ENCODE measurements at regions not wholly inside any gene's neighbourhood (a gene's known extent, or its start where the extent isn't known, plus 50 kb on each side); places are given as distances from the start of the nearest gene placed in this dataset.
"Not testable (repeated sequence)": the region's sequence is repeated elsewhere in the genome, so short reads cannot be mapped to it uniquely, and the experiment has no call there.

GRCh38 chr9:25472681-25473080 is 205.6 kb downstream of the TUSC1 start:
- no peak for TF ChIP-seq CTCF (IDR thresholded peaks at IDR 0.05; ENCODE audit: insufficient read depth, low read length)
- no peak for DNase-seq (ENCODE audit: low read depth)
- no peak overlapping the region for H3K4me3 ChIP-seq (ENCODE audit: low read depth, low read length)

GRCh38 chr9:25472085-25472607 is 206.1 kb downstream of the TUSC1 start:
- no peak for TF ChIP-seq CTCF (IDR thresholded peaks at IDR 0.05; ENCODE audit: insufficient read depth, low read length)
- H3K4me3 ChIP-seq (ENCODE audit: low read depth, low read length) = no peak overlapping the region
- no peak for DNase-seq (ENCODE audit: low read depth)

- no peak for DNase-seq (ENCODE audit: low read depth)
- TF ChIP-seq CTCF (IDR thresholded peaks at IDR 0.05; ENCODE audit: insufficient read depth, low read length) = no peak
- no peak overlapping the region for H3K4me3 ChIP-seq (ENCODE audit: low read depth, low read length)
Measured at GRCh38 chr9:25461416-25461815, 216.8 kb downstream of the TUSC1 start.

GRCh38 chr9:25453875-25454274 is 224.4 kb downstream of the TUSC1 start:
- no peak for DNase-seq (ENCODE audit: low read depth)
- H3K4me3 ChIP-seq (ENCODE audit: low read depth, low read length) = no peak overlapping the region
- no peak for TF ChIP-seq CTCF (IDR thresholded peaks at IDR 0.05; ENCODE audit: insufficient read depth, low read length)

- DNase-seq (ENCODE audit: low read depth) = no peak
- H3K4me3 ChIP-seq (ENCODE audit: low read depth, low read length) = no peak overlapping the region
- no peak for TF ChIP-seq CTCF (IDR thresholded peaks at IDR 0.05; ENCODE audit: insufficient read depth, low read length)
Measured at GRCh38 chr9:25449503-25449902, 228.7 kb downstream of the TUSC1 start.

GRCh38 chr9:25445721-25446120 is 232.5 kb downstream of the TUSC1 start:
- DNase-seq (ENCODE audit: low read depth); H3K4me3 ChIP-seq (ENCODE audit: low read depth, low read length): not testable (repeated sequence)

GRCh38 chr9:25442526-25442925 is 235.7 kb downstream of the TUSC1 start:
- no peak for TF ChIP-seq CTCF (IDR thresholded peaks at IDR 0.05; ENCODE audit: insufficient read depth, low read length)
- no peak overlapping the region for H3K4me3 ChIP-seq (ENCODE audit: low read depth, low read length)
- DNase-seq (ENCODE audit: low read depth) = no peak
